HG03108 (cell line): ENCODE measurements at regions not wholly inside any gene's neighbourhood (a gene's known extent, or its start where the extent isn't known, plus 50 kb on each side); places are given as distances from the start of the nearest gene placed in this dataset.
"Not testable (repeated sequence)": the region's sequence is repeated elsewhere in the genome, so short reads cannot be mapped to it uniquely, and the experiment has no call there.

Experiments
- ATAC-seq: cut with Tn5 transposase; IDR thresholded peaks from one replicate; pipeline ENCODE4 v1.9.1; 2021; ENCODE audit warnings: moderate library complexity; ENCODE audit not compliant: unreplicated experiment

- ATAC-seq: not testable (repeated sequence)
Observed at GRCh38 chr4:118494437-118494836, 141.6 kb upstream of the PRSS12 start.

GRCh38 chr4:118502967-118503366 lies 150.2 kb upstream of the PRSS12 start:
- not testable (repeated sequence) for ATAC-seq

GRCh38 chr4:118504927-118505326 lies 152.1 kb upstream of the PRSS12 start:
- not testable (repeated sequence) for ATAC-seq

- ATAC-seq: not testable (repeated sequence)
Observed at GRCh38 chr4:118505491-118505890, 152.7 kb upstream of the PRSS12 start.

GRCh38 chr4:118512870-118513269 lies 160.1 kb upstream of the PRSS12 start:
- ATAC-seq: not testable (repeated sequence)

- not testable (repeated sequence) for ATAC-seq
Observed at GRCh38 chr4:118514332-118514731, 161.5 kb upstream of the PRSS12 start.

GRCh38 chr4:118516107-118516506 lies 163.3 kb upstream of the PRSS12 start:
- ATAC-seq: not testable (repeated sequence)

- ATAC-seq: not testable (repeated sequence)
Observed at GRCh38 chr4:118530107-118530506, 155.1 kb upstream of the METTL14 start.

- not testable (repeated sequence) for ATAC-seq
Observed at GRCh38 chr4:118531947-118532346, 153.2 kb upstream of the METTL14 start.

- ATAC-seq: not testable (repeated sequence)
Observed at GRCh38 chr4:118535788-118536187, 149.4 kb upstream of the METTL14 start.

- not testable (repeated sequence) for ATAC-seq
Observed at GRCh38 chr4:118539412-118540077, 145.6 kb upstream of the METTL14 start.

- not testable (repeated sequence) for ATAC-seq
Observed at GRCh38 chr4:118556576-118556975, 128.6 kb upstream of the METTL14 start.

- ATAC-seq: no peak
Observed at GRCh38 chr4:118557298-118557851, 127.8 kb upstream of the METTL14 start.

GRCh38 chr4:118558188-118558587 lies 127.0 kb upstream of the METTL14 start:
- ATAC-seq: not testable (repeated sequence)

- not testable (repeated sequence) for ATAC-seq
Observed at GRCh38 chr4:118561559-118561958, 123.6 kb upstream of the METTL14 start.

- peak; percentile 80 for ATAC-seq
Observed at GRCh38 chr4:118566003-118566513, 119.1 kb upstream of the METTL14 start.

- not testable (repeated sequence) for ATAC-seq
Observed at GRCh38 chr4:118572991-118573390, 112.2 kb upstream of the METTL14 start.

- ATAC-seq: not testable (repeated sequence)
Observed at GRCh38 chr4:118574251-118574913, 110.8 kb upstream of the METTL14 start.

- ATAC-seq: not testable (repeated sequence)
Observed at GRCh38 chr4:118575057-118575456, 110.1 kb upstream of the METTL14 start.

- ATAC-seq: not testable (repeated sequence)
Observed at GRCh38 chr4:118575726-118576125, 109.5 kb upstream of the METTL14 start.

- not testable (repeated sequence) for ATAC-seq
Observed at GRCh38 chr4:118576709-118577219, 108.4 kb upstream of the METTL14 start.
